ENCODE measurements at regions not wholly inside any gene's neighbourhood (a gene's known extent, or its start where the extent isn't known, plus 50 kb on each side); places are given as distances from the start of the nearest gene placed in this dataset.

GRCh38 chr14:71563492-71564153, 368.6 kb upstream of the RGS6 start:
- TF ChIP-seq, protein P1, sequence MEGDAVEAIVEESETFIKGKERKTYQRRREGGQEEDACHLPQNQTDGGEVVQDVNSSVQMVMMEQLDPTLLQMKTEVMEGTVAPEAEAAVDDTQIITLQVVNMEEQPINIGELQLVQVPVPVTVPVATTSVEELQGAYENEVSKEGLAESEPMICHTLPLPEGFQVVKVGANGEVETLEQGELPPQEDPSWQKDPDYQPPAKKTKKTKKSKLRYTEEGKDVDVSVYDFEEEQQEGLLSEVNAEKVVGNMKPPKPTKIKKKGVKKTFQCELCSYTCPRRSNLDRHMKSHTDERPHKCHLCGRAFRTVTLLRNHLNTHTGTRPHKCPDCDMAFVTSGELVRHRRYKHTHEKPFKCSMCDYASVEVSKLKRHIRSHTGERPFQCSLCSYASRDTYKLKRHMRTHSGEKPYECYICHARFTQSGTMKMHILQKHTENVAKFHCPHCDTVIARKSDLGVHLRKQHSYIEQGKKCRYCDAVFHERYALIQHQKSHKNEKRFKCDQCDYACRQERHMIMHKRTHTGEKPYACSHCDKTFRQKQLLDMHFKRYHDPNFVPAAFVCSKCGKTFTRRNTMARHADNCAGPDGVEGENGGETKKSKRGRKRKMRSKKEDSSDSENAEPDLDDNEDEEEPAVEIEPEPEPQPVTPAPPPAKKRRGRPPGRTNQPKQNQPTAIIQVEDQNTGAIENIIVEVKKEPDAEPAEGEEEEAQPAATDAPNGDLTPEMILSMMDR (IDR thresholded peaks at IDR 0.05) = no peak
- TF ChIP-seq JUN (CRISPR knock-in tag; IDR thresholded peaks at IDR 0.05) (no peak), NFYB (CRISPR knock-in tag; conservative IDR thresholded peaks at IDR 0.05; ENCODE audit: low read depth) (no peak), ZNF138 (CRISPR knock-in tag; conservative IDR thresholded peaks at IDR 0.05) (no peak)
- TF ChIP-seq, protein P2, sequence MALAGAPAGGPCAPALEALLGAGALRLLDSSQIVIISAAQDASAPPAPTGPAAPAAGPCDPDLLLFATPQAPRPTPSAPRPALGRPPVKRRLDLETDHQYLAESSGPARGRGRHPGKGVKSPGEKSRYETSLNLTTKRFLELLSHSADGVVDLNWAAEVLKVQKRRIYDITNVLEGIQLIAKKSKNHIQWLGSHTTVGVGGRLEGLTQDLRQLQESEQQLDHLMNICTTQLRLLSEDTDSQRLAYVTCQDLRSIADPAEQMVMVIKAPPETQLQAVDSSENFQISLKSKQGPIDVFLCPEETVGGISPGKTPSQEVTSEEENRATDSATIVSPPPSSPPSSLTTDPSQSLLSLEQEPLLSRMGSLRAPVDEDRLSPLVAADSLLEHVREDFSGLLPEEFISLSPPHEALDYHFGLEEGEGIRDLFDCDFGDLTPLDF (CRISPR knock-in tag; IDR thresholded peaks at IDR 0.05) = no peak
- TF ChIP-seq, protein P3, sequence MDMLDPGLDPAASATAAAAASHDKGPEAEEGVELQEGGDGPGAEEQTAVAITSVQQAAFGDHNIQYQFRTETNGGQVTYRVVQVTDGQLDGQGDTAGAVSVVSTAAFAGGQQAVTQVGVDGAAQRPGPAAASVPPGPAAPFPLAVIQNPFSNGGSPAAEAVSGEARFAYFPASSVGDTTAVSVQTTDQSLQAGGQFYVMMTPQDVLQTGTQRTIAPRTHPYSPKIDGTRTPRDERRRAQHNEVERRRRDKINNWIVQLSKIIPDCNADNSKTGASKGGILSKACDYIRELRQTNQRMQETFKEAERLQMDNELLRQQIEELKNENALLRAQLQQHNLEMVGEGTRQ (CRISPR knock-in tag; IDR thresholded peaks at IDR 0.05) = no peak

Data from WTC11 (cell line).